Activated T-helper 2 cell treated with anti-CD3 and anti-CD28 coated beads, Interferon-gamma antibody, Interleukin-2, Interleukin-4, amounts not matched to agents 10 μg/mL and 5 μg/mL and 100 μg/mL, durations not matched to agents 14 hours and 24 hours and 36 hours (primary cell): ENCODE measurements at regions not wholly inside any gene's neighbourhood (a gene's known extent, or its start where the extent isn't known, plus 50 kb on each side); places are given as distances from the start of the nearest gene placed in this dataset.

Source experiments
- DNase-seq: peaks from one replicate; pipeline ENCODE4 v3.0.0; 2021; ENCODE audit warnings: low spot score
- H3K27ac Mint-ChIP-seq: one replicate; pipeline ENCODE4 v1.8.0; 2021; ENCODE audit warnings: mixed read lengths
- H3K27me3 Mint-ChIP-seq: one replicate; pipeline ENCODE4 v1.8.0; 2021; ENCODE audit warnings: low read depth, mixed read lengths
- H3K36me3 Mint-ChIP-seq: one replicate; pipeline ENCODE4 v1.8.0; 2021; ENCODE audit warnings: low read depth, mixed read lengths
- H3K4me1 Mint-ChIP-seq: one replicate; pipeline ENCODE4 v1.8.0; 2021; ENCODE audit warnings: low read depth, mixed read lengths
- H3K4me3 Mint-ChIP-seq: one replicate; pipeline ENCODE4 v1.8.0; 2021; ENCODE audit warnings: low read depth, mild to moderate bottlenecking, moderate library complexity, mixed read lengths
- H3K9me3 Mint-ChIP-seq: one replicate; pipeline ENCODE4 v1.8.0; 2021; ENCODE audit warnings: mixed read lengths
- intact Hi-C: fragments of 100-400 bp; cut with micrococcal nuclease; formaldehyde crosslinking; loops from one replicate; pipeline ENCODE4 v1.15.1; 2023

GRCh38 chr1:5329068-5329739 lies 663.0 kb downstream of the NPHP4 start:
- Mint-ChIP-seq H3K36me3 (peaks cover 4% of the 10 kb centered on the region), H3K27ac (peak overlapping the region; percentile 20), H3K4me3 (no peak overlapping the region), H3K27me3 (no peaks in the 10 kb centered on the region), H3K4me1 (peaks cover 6% of the 10 kb centered on the region), H3K9me3 (peaks cover 24% of the 10 kb centered on the region)
- intact Hi-C loops, result no loop called here
- no peak for DNase-seq

DNA sequence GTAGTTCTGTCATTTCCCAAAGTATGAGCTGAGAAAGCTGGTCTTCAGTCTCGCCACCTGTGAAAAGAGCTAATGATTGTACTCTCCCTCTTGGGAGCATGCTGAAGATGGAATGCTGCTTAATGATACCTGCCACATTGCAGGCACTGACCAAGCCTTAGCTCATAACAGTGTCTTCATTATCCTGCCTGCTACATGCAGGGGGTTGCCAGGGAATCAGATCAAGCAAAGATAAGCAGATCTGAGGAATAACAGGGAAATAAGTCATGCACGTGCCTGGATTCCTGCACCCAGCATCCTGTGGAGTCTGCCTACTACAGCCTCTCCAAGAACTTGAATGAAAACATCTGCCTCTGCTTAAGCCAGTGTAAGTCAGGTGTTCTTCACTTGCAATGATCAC lies 667.3 kb downstream of the NPHP4 start:
- DNase-seq, result no peak
- Mint-ChIP-seq H3K36me3 (peaks cover 4% of the 10 kb centered on the region), H3K27me3 (peaks cover 1% of the 10 kb centered on the region), H3K27ac (no peak overlapping the region), H3K4me3 (no peak overlapping the region), H3K9me3 (peaks cover 17% of the 10 kb centered on the region), H3K4me1 (peaks cover 6% of the 10 kb centered on the region)
- intact Hi-C loops, result no loop called here

DNA sequence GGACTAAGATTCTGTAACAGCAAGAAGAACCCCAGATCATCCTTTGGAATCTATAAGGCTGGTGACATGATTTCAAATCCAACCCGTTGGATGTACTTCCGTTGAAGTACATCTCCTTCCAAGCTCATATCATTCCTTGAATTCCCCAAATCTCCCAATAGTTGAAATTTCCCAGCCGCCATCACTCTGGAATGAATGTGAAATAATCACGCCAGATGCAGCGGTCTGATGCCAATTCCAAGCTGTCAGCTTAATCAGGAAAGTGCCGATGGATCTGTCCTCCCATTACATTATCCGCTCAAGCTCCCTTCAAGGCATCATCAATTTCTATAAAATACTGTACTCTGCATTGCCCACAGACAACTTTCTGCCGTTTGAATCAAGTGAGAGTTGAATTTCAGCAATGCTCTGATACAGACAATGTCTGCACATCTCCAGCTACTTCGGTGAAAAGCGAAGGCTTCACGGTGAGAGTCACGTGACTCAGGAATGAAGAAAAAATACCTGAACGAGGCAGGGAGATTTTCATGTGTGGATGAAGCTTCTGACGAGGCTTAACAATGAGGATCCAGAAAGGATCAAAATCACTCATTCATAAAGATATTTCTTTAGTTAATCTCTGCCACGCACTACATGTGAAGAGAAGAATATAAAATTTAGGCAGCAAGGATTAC lies 663.9 kb downstream of the AJAP1 start:
- DNase-seq, result no peak
- intact Hi-C loops, result no loop called here
- no peak overlapping the region for H3K4me3 Mint-ChIP-seq
- no peaks in the 10 kb centered on the region for H3K9me3 Mint-ChIP-seq
- H3K27ac Mint-ChIP-seq, result no peak overlapping the region
- no peaks in the 10 kb centered on the region for H3K4me1 Mint-ChIP-seq
- peaks cover 1% of the 10 kb centered on the region for H3K27me3 Mint-ChIP-seq
- no peaks in the 10 kb centered on the region for H3K36me3 Mint-ChIP-seq

DNA sequence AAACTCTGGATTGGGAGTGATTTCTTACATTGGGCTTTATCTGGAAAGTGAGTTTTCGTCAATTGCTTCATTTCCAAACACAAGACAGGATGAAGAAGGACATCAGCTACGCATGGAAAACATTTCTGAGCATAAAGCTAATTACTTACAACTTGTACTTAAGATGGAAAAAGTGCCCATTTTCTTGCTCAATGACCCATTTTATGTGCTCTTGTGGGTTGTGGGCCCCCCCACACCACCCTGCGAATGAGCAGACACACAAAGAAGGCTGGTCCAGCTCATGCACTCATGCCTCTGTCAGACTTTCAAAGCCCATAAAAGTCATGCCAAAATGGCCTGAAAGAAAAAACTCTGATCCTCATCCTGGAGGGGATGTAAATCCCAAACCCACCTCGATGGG lies 663.0 kb downstream of the AJAP1 start:
- DNase-seq, result no peak
- Mint-ChIP-seq H3K4me1 (no peaks in the 10 kb centered on the region), H3K9me3 (no peaks in the 10 kb centered on the region), H3K4me3 (no peak overlapping the region), H3K27ac (no peak overlapping the region), H3K27me3 (peaks cover 1% of the 10 kb centered on the region), H3K36me3 (no peaks in the 10 kb centered on the region)
- intact Hi-C loops, result no loop called here

GRCh38 chr1:5312862-5313261 lies 658.5 kb downstream of the AJAP1 start:
- intact Hi-C loops, result no loop called here
- H3K27ac Mint-ChIP-seq, result no peak overlapping the region
- no peak overlapping the region for H3K4me3 Mint-ChIP-seq
- H3K27me3 Mint-ChIP-seq, result no peaks in the 10 kb centered on the region
- H3K4me1 Mint-ChIP-seq, result no peaks in the 10 kb centered on the region
- no peaks in the 10 kb centered on the region for H3K9me3 Mint-ChIP-seq
- no peaks in the 10 kb centered on the region for H3K36me3 Mint-ChIP-seq
- DNase-seq, result no peak

DNA sequence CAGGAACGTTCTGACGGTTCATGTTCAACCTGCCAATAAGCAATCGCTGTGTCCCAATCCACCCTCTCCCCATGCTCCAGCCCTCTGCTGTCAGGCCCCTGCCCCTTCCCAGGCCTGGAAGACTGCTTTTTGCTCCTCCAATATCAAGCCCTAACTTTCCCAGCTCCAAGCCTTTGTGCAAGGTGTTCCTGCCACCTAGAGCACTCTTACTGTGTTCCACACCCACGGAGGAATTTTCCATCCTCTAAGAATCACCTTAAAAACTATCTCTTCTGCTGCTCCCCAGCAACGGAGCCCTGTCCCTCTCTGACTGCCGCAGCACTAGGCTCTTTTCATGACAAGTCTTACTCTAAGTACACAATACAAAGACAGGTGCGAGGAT lies 657.9 kb downstream of the AJAP1 start:
- no peaks in the 10 kb centered on the region for H3K4me1 Mint-ChIP-seq
- no peaks in the 10 kb centered on the region for H3K36me3 Mint-ChIP-seq
- H3K4me3 Mint-ChIP-seq, result no peak overlapping the region
- H3K27ac Mint-ChIP-seq, result no peak overlapping the region
- intact Hi-C loops, result no loop called here
- no peaks in the 10 kb centered on the region for H3K27me3 Mint-ChIP-seq
- H3K9me3 Mint-ChIP-seq, result no peaks in the 10 kb centered on the region
- DNase-seq, result no peak

- no peak overlapping the region for H3K4me3 Mint-ChIP-seq
- no peaks in the 10 kb centered on the region for H3K36me3 Mint-ChIP-seq
- no peak overlapping the region for H3K27ac Mint-ChIP-seq
- no peaks in the 10 kb centered on the region for H3K4me1 Mint-ChIP-seq
- no peaks in the 10 kb centered on the region for H3K9me3 Mint-ChIP-seq
- intact Hi-C loops, result no loop called here
- DNase-seq, result no peak
- no peaks in the 10 kb centered on the region for H3K27me3 Mint-ChIP-seq
Measured at GRCh38 chr1:5311634-5312292, 657.4 kb downstream of the AJAP1 start.

DNA sequence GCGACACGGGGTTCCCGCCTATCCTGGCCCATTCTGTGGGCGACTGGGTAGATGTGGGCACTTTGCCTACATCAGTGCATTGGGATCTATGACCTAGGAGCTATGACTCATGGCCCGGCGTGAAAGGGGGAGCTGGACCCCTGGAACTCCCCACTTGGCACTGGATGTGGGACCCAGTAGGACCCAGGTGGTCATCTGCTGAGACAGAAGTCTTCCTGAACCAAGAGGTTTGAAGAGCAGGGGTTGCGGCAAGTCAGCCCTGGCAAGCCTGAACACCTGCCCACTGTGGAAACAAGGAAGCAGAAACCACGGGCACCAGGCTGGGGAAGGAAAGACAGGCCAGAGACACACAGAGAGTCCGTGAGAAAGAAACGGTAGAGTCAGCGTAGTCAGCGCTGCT lies 656.7 kb downstream of the AJAP1 start:
- Mint-ChIP-seq H3K27ac (no peak overlapping the region), H3K27me3 (no peaks in the 10 kb centered on the region), H3K9me3 (no peaks in the 10 kb centered on the region), H3K36me3 (no peaks in the 10 kb centered on the region), H3K4me3 (no peak overlapping the region), H3K4me1 (no peaks in the 10 kb centered on the region)
- DNase-seq, result no peak
- intact Hi-C loops, result no loop called here

DNA sequence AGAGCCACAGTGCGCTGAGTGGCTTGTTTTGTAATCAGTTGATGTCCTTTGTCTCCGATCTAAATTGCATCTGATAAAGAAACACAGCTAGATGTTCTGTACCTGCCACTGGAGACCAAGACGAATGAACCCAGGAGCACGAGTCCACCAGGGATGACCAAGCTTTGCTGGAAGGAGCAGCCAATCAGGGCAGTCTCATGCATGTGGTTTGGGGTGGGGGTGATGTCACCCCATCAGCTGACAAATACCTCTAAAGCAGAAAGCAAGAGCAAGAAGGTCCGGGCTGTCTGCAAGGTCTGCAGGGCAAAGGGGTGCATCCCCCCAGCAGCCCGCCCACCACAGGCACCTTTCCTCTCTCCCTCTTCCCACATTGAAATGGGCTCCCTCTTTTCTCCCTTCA lies 653.8 kb downstream of the AJAP1 start:
- Mint-ChIP-seq H3K36me3 (no peaks in the 10 kb centered on the region), H3K27ac (no peak overlapping the region), H3K9me3 (no peaks in the 10 kb centered on the region), H3K4me3 (no peak overlapping the region), H3K27me3 (no peaks in the 10 kb centered on the region), H3K4me1 (no peaks in the 10 kb centered on the region)
- intact Hi-C loops, result no loop called here
- no peak for DNase-seq

DNA sequence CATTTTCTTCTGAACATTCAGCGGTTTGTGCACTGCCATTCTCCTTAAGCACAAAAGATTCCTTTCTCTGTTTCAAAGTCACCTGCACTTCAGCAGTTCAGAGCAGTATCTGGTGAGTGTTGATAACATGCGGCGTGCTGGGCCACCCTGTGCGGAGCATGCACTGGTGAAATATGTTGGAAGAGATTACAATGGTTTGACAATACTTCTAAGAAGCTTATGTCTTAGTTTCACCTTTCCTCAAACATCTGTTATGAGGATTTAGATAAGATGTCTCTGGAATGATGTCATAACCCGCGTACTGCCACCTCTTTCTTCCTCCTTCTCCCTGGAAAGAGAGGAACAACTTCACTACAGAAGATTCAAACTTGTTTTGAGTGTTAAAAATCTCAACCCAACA lies 650.3 kb downstream of the AJAP1 start:
- no peak overlapping the region for H3K27ac Mint-ChIP-seq
- no peaks in the 10 kb centered on the region for H3K27me3 Mint-ChIP-seq
- H3K36me3 Mint-ChIP-seq, result no peaks in the 10 kb centered on the region
- no peaks in the 10 kb centered on the region for H3K9me3 Mint-ChIP-seq
- no peak for DNase-seq
- no peaks in the 10 kb centered on the region for H3K4me1 Mint-ChIP-seq
- no peak overlapping the region for H3K4me3 Mint-ChIP-seq
- intact Hi-C loops, result no loop called here

GRCh38 chr1:5298376-5298775 lies 644.0 kb downstream of the AJAP1 start:
- intact Hi-C loops, result no loop called here
- Mint-ChIP-seq H3K27ac (no peak overlapping the region), H3K27me3 (no peaks in the 10 kb centered on the region), H3K4me1 (no peaks in the 10 kb centered on the region), H3K4me3 (no peak overlapping the region), H3K36me3 (no peaks in the 10 kb centered on the region), H3K9me3 (no peaks in the 10 kb centered on the region)
- DNase-seq, result no peak

DNA sequence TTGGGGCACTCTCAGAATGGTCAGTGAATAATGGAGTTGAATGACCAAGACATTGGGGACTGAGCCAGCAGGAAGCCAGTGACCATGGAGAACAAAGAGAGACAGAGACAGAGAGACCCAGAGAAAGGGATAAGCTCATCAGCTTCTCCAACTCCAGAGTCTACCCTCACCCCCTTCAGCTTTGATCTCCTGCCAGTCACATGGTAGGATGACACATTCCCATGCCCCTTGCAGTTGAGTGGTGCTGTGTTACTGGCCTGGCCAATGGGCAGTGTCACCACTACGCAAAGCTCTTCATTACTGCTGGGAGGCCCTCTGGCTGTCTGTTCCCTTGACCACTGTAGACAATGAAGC lies 643.5 kb downstream of the AJAP1 start:
- H3K27me3 Mint-ChIP-seq, result no peaks in the 10 kb centered on the region
- no peak for DNase-seq
- H3K4me3 Mint-ChIP-seq, result no peak overlapping the region
- intact Hi-C loops, result no loop called here
- no peak overlapping the region for H3K27ac Mint-ChIP-seq
- no peaks in the 10 kb centered on the region for H3K36me3 Mint-ChIP-seq
- no peaks in the 10 kb centered on the region for H3K4me1 Mint-ChIP-seq
- no peaks in the 10 kb centered on the region for H3K9me3 Mint-ChIP-seq

DNA sequence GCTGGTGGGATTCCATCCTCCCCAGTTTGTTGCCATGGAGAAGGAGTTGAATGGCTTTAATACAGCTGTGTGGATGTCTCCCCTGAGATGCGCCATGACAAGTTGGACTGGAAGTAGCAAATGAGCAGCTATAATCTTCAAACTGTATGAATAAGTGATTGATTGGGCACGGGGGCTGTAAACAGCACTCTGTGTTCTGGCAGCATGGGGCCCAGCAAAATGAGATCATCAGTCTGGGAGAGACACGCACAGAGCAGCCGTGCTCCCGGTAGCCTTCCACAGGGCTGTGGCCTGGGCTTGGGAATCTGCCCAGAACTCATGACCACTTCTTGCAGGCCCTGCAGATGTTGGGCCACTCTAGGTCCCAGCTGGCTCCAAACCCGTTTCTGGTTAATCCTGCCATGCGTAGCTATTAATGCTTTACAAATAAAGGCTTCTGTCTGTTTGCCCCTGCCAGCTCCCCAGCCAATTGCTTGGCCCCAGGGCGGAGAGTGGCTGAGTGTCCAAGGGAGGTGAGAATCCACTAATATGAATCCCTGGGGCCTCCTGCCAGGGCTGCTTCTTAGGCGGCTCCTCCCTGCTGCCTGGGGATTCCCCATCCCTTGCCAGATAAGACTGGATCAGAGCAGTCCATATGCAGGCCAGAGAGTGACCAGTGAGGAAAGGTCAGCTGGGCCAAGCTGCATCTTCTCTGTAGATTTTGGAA lies 642.9 kb downstream of the AJAP1 start:
- Mint-ChIP-seq H3K36me3 (no peaks in the 10 kb centered on the region), H3K9me3 (no peaks in the 10 kb centered on the region), H3K27ac (no peak overlapping the region), H3K27me3 (no peaks in the 10 kb centered on the region), H3K4me1 (no peaks in the 10 kb centered on the region), H3K4me3 (no peak overlapping the region)
- DNase-seq, result no peak
- intact Hi-C loops, result no loop called here
